ENCODE measurements at regions not wholly inside any gene's neighbourhood (a gene's known extent, or its start where the extent isn't known, plus 50 kb on each side); places are given as distances from the start of the nearest gene placed in this dataset.

- peaks cover 22% of the 10 kb centered on the region for H3K4me1 ChIP-seq (ENCODE audit: insufficient read depth, insufficient read length)
- H3K9me3 ChIP-seq (ENCODE audit: insufficient read depth, low read length), result no peaks in the 10 kb centered on the region
- no peak overlapping the region for H3K9ac ChIP-seq (ENCODE audit: insufficient read length, low read depth)
- H3K4me3 ChIP-seq (ENCODE audit: insufficient read length, low read depth), result no peak overlapping the region
- TF ChIP-seq SUZ12 (IDR thresholded peaks at IDR 0.05; ENCODE audit: extremely low read depth, insufficient read depth, insufficient read length) (no peak), YY1 (IDR thresholded peaks at IDR 0.05; ENCODE audit: insufficient read depth, insufficient read length) (no peak), ZNF274 (IDR thresholded peaks at IDR 0.05; ENCODE audit: low read depth, low read length) (no peak)
- no peaks in the 10 kb centered on the region for H3K36me3 ChIP-seq (ENCODE audit: insufficient read depth, insufficient read length, low read length)
- no peaks in the 10 kb centered on the region for H3K27me3 ChIP-seq (ENCODE audit: insufficient read depth, insufficient read length)
- no peak for DNase-seq (ENCODE audit: low read depth, low spot score)
Measured at GRCh38 chr20:50272030-50272723, 81.5 kb downstream of the CEBPB start.

- Histone ChIP-seq H3K36me3 (ENCODE audit: insufficient read depth, insufficient read length, low read length) (no peaks in the 10 kb centered on the region), H3K4me3 (ENCODE audit: insufficient read length, low read depth) (no peak overlapping the region), H3K9me3 (ENCODE audit: insufficient read depth, low read length) (no peaks in the 10 kb centered on the region), H3K4me1 (ENCODE audit: insufficient read depth, insufficient read length) (peaks cover 21% of the 10 kb centered on the region), H3K9ac (ENCODE audit: insufficient read length, low read depth) (no peak overlapping the region), H3K27me3 (ENCODE audit: insufficient read depth, insufficient read length) (no peaks in the 10 kb centered on the region)
- TF ChIP-seq SUZ12 (IDR thresholded peaks at IDR 0.05; ENCODE audit: extremely low read depth, insufficient read depth, insufficient read length) (no peak), ZNF274 (IDR thresholded peaks at IDR 0.05; ENCODE audit: low read depth, low read length) (no peak), YY1 (IDR thresholded peaks at IDR 0.05; ENCODE audit: insufficient read depth, insufficient read length) (no peak)
- no peak for DNase-seq (ENCODE audit: low read depth, low spot score)
Measured at GRCh38 chr20:50272724-50273446, 82.3 kb downstream of the CEBPB start.

GRCh38 chr20:50273601-50274491 is 83.2 kb downstream of the CEBPB start:
- no peak for TF ChIP-seq ZNF274 (IDR thresholded peaks at IDR 0.05; ENCODE audit: low read depth, low read length)
- no peak for TF ChIP-seq SUZ12 (IDR thresholded peaks at IDR 0.05; ENCODE audit: extremely low read depth, insufficient read depth, insufficient read length)
- TF ChIP-seq YY1 (IDR thresholded peaks at IDR 0.05; ENCODE audit: insufficient read depth, insufficient read length), result no peak
- Histone ChIP-seq H3K9me3 (ENCODE audit: insufficient read depth, low read length) (no peaks in the 10 kb centered on the region), H3K4me3 (ENCODE audit: insufficient read length, low read depth) (no peak overlapping the region), H3K9ac (ENCODE audit: insufficient read length, low read depth) (peak overlapping the region; percentile 33), H3K4me1 (ENCODE audit: insufficient read depth, insufficient read length) (peaks cover 18% of the 10 kb centered on the region), H3K36me3 (ENCODE audit: insufficient read depth, insufficient read length, low read length) (no peaks in the 10 kb centered on the region), H3K27me3 (ENCODE audit: insufficient read depth, insufficient read length) (no peaks in the 10 kb centered on the region)
- no peak for DNase-seq (ENCODE audit: low read depth, low spot score)

GRCh38 chr20:50274570-50275430 is 84.2 kb downstream of the CEBPB start:
- H3K4me1 ChIP-seq (ENCODE audit: insufficient read depth, insufficient read length), result peaks cover 15% of the 10 kb centered on the region
- H3K9me3 ChIP-seq (ENCODE audit: insufficient read depth, low read length), result no peaks in the 10 kb centered on the region
- H3K36me3 ChIP-seq (ENCODE audit: insufficient read depth, insufficient read length, low read length), result no peaks in the 10 kb centered on the region
- TF ChIP-seq ZNF274 (IDR thresholded peaks at IDR 0.05; ENCODE audit: low read depth, low read length) (no peak), SUZ12 (IDR thresholded peaks at IDR 0.05; ENCODE audit: extremely low read depth, insufficient read depth, insufficient read length) (no peak), YY1 (IDR thresholded peaks at IDR 0.05; ENCODE audit: insufficient read depth, insufficient read length) (no peak)
- DNase-seq (ENCODE audit: low read depth, low spot score), result no peak
- no peaks in the 10 kb centered on the region for H3K27me3 ChIP-seq (ENCODE audit: insufficient read depth, insufficient read length)
- H3K4me3 ChIP-seq (ENCODE audit: insufficient read length, low read depth), result no peak overlapping the region
- no peak overlapping the region for H3K9ac ChIP-seq (ENCODE audit: insufficient read length, low read depth)

- Histone ChIP-seq H3K4me1 (ENCODE audit: insufficient read depth, insufficient read length) (peaks cover 11% of the 10 kb centered on the region), H3K36me3 (ENCODE audit: insufficient read depth, insufficient read length, low read length) (no peaks in the 10 kb centered on the region), H3K4me3 (ENCODE audit: insufficient read length, low read depth) (no peak overlapping the region), H3K9me3 (ENCODE audit: insufficient read depth, low read length) (no peaks in the 10 kb centered on the region), H3K27me3 (ENCODE audit: insufficient read depth, insufficient read length) (no peaks in the 10 kb centered on the region), H3K9ac (ENCODE audit: insufficient read length, low read depth) (no peak overlapping the region)
- no peak for DNase-seq (ENCODE audit: low read depth, low spot score)
- no peak for TF ChIP-seq ZNF274 (IDR thresholded peaks at IDR 0.05; ENCODE audit: low read depth, low read length)
Measured at GRCh38 chr20:50276119-50277063, 85.8 kb downstream of the CEBPB start.

- no peak overlapping the region for H3K4me3 ChIP-seq (ENCODE audit: insufficient read length, low read depth)
- no peaks in the 10 kb centered on the region for H3K9me3 ChIP-seq (ENCODE audit: insufficient read depth, low read length)
- H3K4me1 ChIP-seq (ENCODE audit: insufficient read depth, insufficient read length), result peaks cover 13% of the 10 kb centered on the region
- H3K36me3 ChIP-seq (ENCODE audit: insufficient read depth, insufficient read length, low read length), result no peaks in the 10 kb centered on the region
- no peaks in the 10 kb centered on the region for H3K27me3 ChIP-seq (ENCODE audit: insufficient read depth, insufficient read length)
- H3K9ac ChIP-seq (ENCODE audit: insufficient read length, low read depth), result no peak overlapping the region
- no peak for TF ChIP-seq SUZ12 (IDR thresholded peaks at IDR 0.05; ENCODE audit: extremely low read depth, insufficient read depth, insufficient read length)
- TF ChIP-seq ZNF274 (IDR thresholded peaks at IDR 0.05; ENCODE audit: low read depth, low read length), result no peak
- TF ChIP-seq YY1 (IDR thresholded peaks at IDR 0.05; ENCODE audit: insufficient read depth, insufficient read length), result no peak
- no peak for DNase-seq (ENCODE audit: low read depth, low spot score)
Measured at GRCh38 chr20:50277064-50277415, 86.4 kb downstream of the CEBPB start.

All from NT2/D1 (cell line).